Body of pancreas (tissue), 4 donors: ENCODE measurements at regions not wholly inside any gene's neighbourhood (a gene's known extent, or its start where the extent isn't known, plus 50 kb on each side); places are given as distances from the start of the nearest gene placed in this dataset.

Source experiments
- ATAC-seq: fragments of 150-250 bp; one replicate; pipeline ENCODE4 v1.9.1; 2016
- DNase-seq, 4 donors: peaks; one replicate each; pipeline ENCODE4 v3.0.0-alpha.2; 2019
- H3K27ac ChIP-seq, 4 donors: fragments of 200-600 bp; sonication (generic); 1 replicate in 3 of 4; 2 replicates in 1 of 4; pipeline versions ENCODE4 v1.5.1 to v1.6.1; 2016 to 2019; ENCODE audit warnings: mild to moderate bottlenecking in 1 of 4, mixed read lengths in 1 of 4, moderate library complexity in 1 of 4
- H3K27me3 ChIP-seq, 2 donors: fragments of 200-600 bp; sonication (generic); one replicate each; pipeline ENCODE4 v1.6.0; 2016; ENCODE audit warnings: mild to moderate bottlenecking in 1 of 2
- H3K36me3 ChIP-seq, 2 donors: fragments of 200-600 bp; sonication (generic); replicated peaks in 1 of 2; 2 replicates each; pipeline ENCODE4 v1.5.1; 2016; ENCODE audit warnings: low read depth in 2 of 2; ENCODE audit not compliant: insufficient read depth in 1 of 2
- H3K4me1 ChIP-seq: fragments of 200-600 bp; sonication (generic); one replicate; pipeline ENCODE4 v1.6.0; 2016
- H3K4me3 ChIP-seq, 2 donors: fragments of 200-600 bp; sonication (generic); 1 replicate in 1 of 2; 2 replicates in 1 of 2; pipeline ENCODE4 v1.5.1; 2016 to 2019
- H3K9me3 ChIP-seq, 3 donors: fragments of 200-600 bp; sonication (generic); 1 replicate in 2 of 3; 2 replicates in 1 of 3; pipeline ENCODE4 v1.5.1; 2016
- POLR2A ChIP-seq, 3 donors: fragments of 450-650 bp; IDR thresholded peaks; one replicate each; pipeline ENCODE4 v1.6.1; 2016; ENCODE audit warnings: antibody characterized with exemption in 3 of 3, mild to moderate bottlenecking in 2 of 3
- WGBS, 2 donors: methylation state at CpG; one replicate each; pipeline ENCODE4 v1.1.5; 2017; 5-methylcytosine and 5-hydroxymethylcytosine counted together
- intact Hi-C: fragments of 100-400 bp; cut with DNase I; formaldehyde crosslinking; loops from one replicate; pipeline ENCODE4 v1.15.1; 2023
- TF ChIP-seq, protein P1 (sequence below), 7 experiments: fragments of 450-650 bp in 4 of 7; fragments of 200-600 bp in 3 of 7; sonication (generic) in 3 of 7; IDR thresholded peaks; one replicate each; pipeline ENCODE4 v1.5.1; 2016 to 2019; ENCODE audit warnings: antibody characterized with exemption in 7 of 7

DNA sequence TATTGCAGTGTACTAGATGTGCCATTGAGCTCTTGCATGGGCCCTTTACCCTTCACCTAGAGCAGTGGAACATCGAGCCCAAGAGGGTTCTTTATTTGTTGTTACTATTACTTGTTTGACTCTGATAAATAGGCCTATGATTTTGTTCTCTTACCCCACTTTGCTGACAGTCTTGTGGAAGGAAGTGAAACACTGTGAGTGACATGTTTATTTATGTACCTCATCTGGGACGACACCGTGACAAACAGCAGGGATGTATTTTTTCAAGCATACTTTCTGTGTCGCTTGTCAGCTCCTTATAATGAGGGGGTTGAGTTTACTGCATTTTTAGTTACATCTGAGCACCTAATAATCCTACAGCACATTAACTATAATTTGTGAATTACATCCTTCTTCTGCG lies 1010.3 kb upstream of the TENM4 start:
- H3K27ac ChIP-seq: no peak overlapping the region
- H3K4me3 ChIP-seq: no peak overlapping the region
- 63 to 69% methylated on average over 5 of the region's 5 CpGs for WGBS, 2 donors
- H3K9me3 ChIP-seq: no peaks in the 10 kb centered on the region
- no peaks in the 10 kb centered on the region for H3K27me3 ChIP-seq
- ATAC-seq (no peak), DNase-seq (no peak)
- intact Hi-C loops: no loop called here
- no peaks in the 10 kb centered on the region for H3K4me1 ChIP-seq
- no peaks in the 10 kb centered on the region for H3K36me3 ChIP-seq
- TF ChIP-seq, protein P1, sequence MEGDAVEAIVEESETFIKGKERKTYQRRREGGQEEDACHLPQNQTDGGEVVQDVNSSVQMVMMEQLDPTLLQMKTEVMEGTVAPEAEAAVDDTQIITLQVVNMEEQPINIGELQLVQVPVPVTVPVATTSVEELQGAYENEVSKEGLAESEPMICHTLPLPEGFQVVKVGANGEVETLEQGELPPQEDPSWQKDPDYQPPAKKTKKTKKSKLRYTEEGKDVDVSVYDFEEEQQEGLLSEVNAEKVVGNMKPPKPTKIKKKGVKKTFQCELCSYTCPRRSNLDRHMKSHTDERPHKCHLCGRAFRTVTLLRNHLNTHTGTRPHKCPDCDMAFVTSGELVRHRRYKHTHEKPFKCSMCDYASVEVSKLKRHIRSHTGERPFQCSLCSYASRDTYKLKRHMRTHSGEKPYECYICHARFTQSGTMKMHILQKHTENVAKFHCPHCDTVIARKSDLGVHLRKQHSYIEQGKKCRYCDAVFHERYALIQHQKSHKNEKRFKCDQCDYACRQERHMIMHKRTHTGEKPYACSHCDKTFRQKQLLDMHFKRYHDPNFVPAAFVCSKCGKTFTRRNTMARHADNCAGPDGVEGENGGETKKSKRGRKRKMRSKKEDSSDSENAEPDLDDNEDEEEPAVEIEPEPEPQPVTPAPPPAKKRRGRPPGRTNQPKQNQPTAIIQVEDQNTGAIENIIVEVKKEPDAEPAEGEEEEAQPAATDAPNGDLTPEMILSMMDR (IDR thresholded peaks at IDR 0.05): no peak
- no peak for TF ChIP-seq POLR2A (IDR thresholded peaks at IDR 0.05)

DNA sequence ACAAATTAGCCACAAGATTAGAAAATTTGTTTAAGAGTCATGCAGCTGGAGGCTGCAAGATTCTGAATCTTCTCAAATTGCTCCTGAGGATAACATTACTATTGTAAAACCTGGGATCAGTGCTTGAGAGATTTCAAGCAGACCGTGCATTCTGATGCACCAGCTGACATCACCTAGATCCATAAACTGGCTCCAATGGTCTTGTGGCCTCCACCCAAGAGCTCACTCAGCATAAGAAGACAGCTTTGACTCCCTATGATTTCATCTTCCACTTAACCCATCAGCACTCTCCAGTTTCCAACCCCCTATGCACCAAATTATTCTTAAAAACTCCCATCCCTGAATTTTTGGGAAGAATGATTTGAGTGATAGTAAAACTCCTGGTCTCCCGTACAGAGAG lies 1007.9 kb upstream of the TENM4 start:
- DNase-seq (no peak), ATAC-seq (no peak)
- intact Hi-C loops: no loop called here
- H3K36me3 ChIP-seq: no peaks in the 10 kb centered on the region
- H3K27me3 ChIP-seq: no peaks in the 10 kb centered on the region
- H3K27ac ChIP-seq: no peak overlapping the region
- no peak overlapping the region for H3K4me3 ChIP-seq
- H3K4me1 ChIP-seq: no peaks in the 10 kb centered on the region
- no peak for TF ChIP-seq POLR2A (IDR thresholded peaks at IDR 0.05)
- TF ChIP-seq, protein P1 (IDR thresholded peaks at IDR 0.05): no peak
- no peaks in the 10 kb centered on the region for H3K9me3 ChIP-seq
- 59 to 60% methylated on average over 2 of the region's 2 CpGs for WGBS, 2 donors

DNA sequence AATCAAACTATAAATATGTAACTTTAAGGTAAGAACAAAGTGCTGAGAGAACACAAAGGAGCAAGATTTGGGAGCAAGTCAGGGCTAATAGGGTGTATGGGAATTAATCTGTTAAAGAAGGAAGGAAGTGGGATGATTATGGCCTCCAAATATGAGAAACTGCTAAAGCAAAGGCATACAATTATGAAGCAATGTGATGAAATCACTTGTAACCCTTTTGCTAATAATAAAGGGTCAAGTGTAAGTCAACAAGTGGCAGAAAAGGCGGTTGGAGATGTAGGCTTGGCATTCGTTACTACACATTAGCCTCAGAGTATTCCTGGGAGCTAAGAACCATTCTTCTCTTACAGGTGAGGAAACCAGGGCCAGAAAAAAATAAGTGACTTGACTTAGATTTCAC lies 1002.3 kb upstream of the TENM4 start:
- no peaks in the 10 kb centered on the region for H3K36me3 ChIP-seq
- H3K27ac ChIP-seq: no peak overlapping the region
- H3K27me3 ChIP-seq: no peaks in the 10 kb centered on the region
- WGBS, 2 donors: 52 to 77% methylated on average over 2 of the region's 2 CpGs
- no peak for ATAC-seq
- DNase-seq: no peak
- H3K9me3 ChIP-seq: no peaks in the 10 kb centered on the region
- no peak overlapping the region for H3K4me3 ChIP-seq
- no peaks in the 10 kb centered on the region for H3K4me1 ChIP-seq
- no peak for TF ChIP-seq POLR2A (IDR thresholded peaks at IDR 0.05)
- TF ChIP-seq, protein P1 (IDR thresholded peaks at IDR 0.05): no peak
- intact Hi-C loops: no loop called here

DNA sequence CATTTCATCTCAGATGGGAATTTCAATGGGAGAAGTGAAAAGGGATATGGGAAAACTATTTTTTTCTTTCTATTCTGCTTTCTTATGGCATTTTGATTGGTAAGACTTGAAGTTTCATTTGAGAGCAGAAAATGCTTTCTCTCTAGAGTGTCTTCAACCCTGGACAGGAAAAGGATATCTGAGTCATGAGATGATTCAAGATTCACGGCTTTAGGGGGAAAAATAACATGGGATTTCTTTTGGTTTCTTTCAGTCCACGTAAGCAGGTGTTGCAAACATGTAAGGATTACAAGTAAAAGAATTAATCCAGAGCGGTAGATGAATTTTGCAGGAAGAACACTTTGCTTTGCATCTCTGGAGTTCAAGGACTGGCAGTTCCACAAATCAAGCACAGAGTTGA lies 1001.0 kb upstream of the TENM4 start:
- WGBS, 2 donors: 63 to 72% methylated on average over 3 of the region's 3 CpGs
- H3K4me3 ChIP-seq: no peak overlapping the region
- H3K27me3 ChIP-seq: no peaks in the 10 kb centered on the region
- intact Hi-C loops: no loop called here
- ATAC-seq (no peak), DNase-seq (no peak)
- H3K9me3 ChIP-seq: no peaks in the 10 kb centered on the region
- no peaks in the 10 kb centered on the region for H3K4me1 ChIP-seq
- no peak overlapping the region for H3K27ac ChIP-seq
- TF ChIP-seq, protein P1 (IDR thresholded peaks at IDR 0.05): no peak
- no peak for TF ChIP-seq POLR2A (IDR thresholded peaks at IDR 0.05)
- H3K36me3 ChIP-seq: no peaks in the 10 kb centered on the region

DNA sequence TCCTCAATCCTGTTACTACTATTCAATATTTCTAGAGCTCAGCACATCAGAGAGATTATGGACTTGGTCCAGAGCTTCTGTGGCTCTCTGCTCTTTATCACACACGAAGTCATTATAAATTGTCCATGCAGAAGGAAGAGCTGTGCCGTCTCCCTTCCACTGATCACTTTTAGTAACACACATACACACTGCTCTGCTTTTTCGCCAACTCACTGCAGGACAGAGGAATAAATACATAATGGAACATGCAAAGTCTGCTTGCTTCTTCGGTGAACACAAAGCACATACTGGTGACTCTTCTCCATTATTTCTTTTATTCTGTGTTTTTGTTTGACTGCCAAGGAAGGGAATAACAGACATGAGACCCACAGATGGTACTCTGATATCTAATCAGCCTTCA lies 1000.0 kb upstream of the TENM4 start:
- H3K4me1 ChIP-seq: no peaks in the 10 kb centered on the region

More for the DNA sequence above, 1000.0 kb upstream of the TENM4 start:
- intact Hi-C loops: no loop called here
- Histone ChIP-seq H3K9me3 (no peaks in the 10 kb centered on the region), H3K27me3 (no peaks in the 10 kb centered on the region), H3K27ac (no peak overlapping the region), H3K4me3 (no peak overlapping the region), H3K36me3 (no peaks in the 10 kb centered on the region)
- 57 to 72% methylated on average over 4 of the region's 4 CpGs for WGBS, 2 donors
- TF ChIP-seq POLR2A (IDR thresholded peaks at IDR 0.05): no peak
- TF ChIP-seq, protein P1 (IDR thresholded peaks at IDR 0.05): no peak
- no peak for ATAC-seq
- DNase-seq: no peak
